Smooth muscle cell (in vitro differentiated cells): ENCODE measurements at regions not wholly inside any gene's neighbourhood (a gene's known extent, or its start where the extent isn't known, plus 50 kb on each side); places are given as distances from the start of the nearest gene placed in this dataset.

ENCODE experiments used
- DNase-seq: peaks from one replicate; lab custom pipeline; 2025; ENCODE audit not compliant: unreplicated experiment; lab: John Stamatoyannopoulos, UW
- H2AFZ ChIP-seq: fragments of 200-600 bp; sonication (generic); 2 replicates; pipeline ENCODE4 v1.6.0; 2016; ENCODE audit warnings: antibody characterized with exemption, low read depth, mild to moderate bottlenecking
- H3F3A ChIP-seq: fragments of 200-600 bp; sonication (generic); 2 replicates; pipeline ENCODE4 v1.6.0; 2017; ENCODE audit warnings: antibody characterized with exemption, low read depth
- H3K27ac ChIP-seq: fragments of 200-600 bp; sonication (generic); 2 replicates; pipeline ENCODE4 v1.5.1; 2016; ENCODE audit warnings: low read depth, mild to moderate bottlenecking
- H3K27me3 ChIP-seq: fragments of 200-600 bp; sonication (generic); 2 replicates; pipeline ENCODE4 v1.6.1; 2016; ENCODE audit warnings: low read depth, mild to moderate bottlenecking
- H3K36me3 ChIP-seq: fragments of 200-600 bp; sonication (generic); 2 replicates; pipeline ENCODE4 v1.5.1; 2016; ENCODE audit warnings: low read depth
- H3K4me1 ChIP-seq: fragments of 200-600 bp; sonication (generic); 2 replicates; pipeline ENCODE4 v1.5.1; 2016; ENCODE audit warnings: low read depth
- H3K4me2 ChIP-seq: fragments of 200-600 bp; sonication (generic); 2 replicates; pipeline ENCODE4 v1.6.0; 2016; ENCODE audit warnings: mild to moderate bottlenecking
- H3K4me3 ChIP-seq: fragments of 200-600 bp; sonication (generic); 2 replicates; pipeline ENCODE4 v1.5.1; 2016; ENCODE audit warnings: mild to moderate bottlenecking
- H3K79me2 ChIP-seq: fragments of 200-600 bp; sonication (generic); 2 replicates; pipeline ENCODE4 v1.6.0; 2016; ENCODE audit warnings: low read depth, mild to moderate bottlenecking
- H3K9ac ChIP-seq: fragments of 200-600 bp; sonication (generic); 2 replicates; pipeline ENCODE4 v1.6.0; 2016; ENCODE audit warnings: low read depth
- H3K9me3 ChIP-seq: fragments of 200-600 bp; sonication (generic); replicated peaks from 2 replicates; pipeline ENCODE4 v1.5.1; 2016; ENCODE audit warnings: low read depth
- H4K20me1 ChIP-seq: fragments of 200-600 bp; sonication (generic); 2 replicates; pipeline ENCODE4 v1.6.0; 2016; ENCODE audit warnings: low read depth
- CTCF ChIP-seq: fragments of 200-600 bp; sonication (generic); IDR thresholded peaks from 2 replicates; pipeline ENCODE4 v1.5.1; 2017; ENCODE audit warnings: borderline replicate concordance, mild to moderate bottlenecking, antibody characterized with exemption; ENCODE audit not compliant: insufficient read depth, poor library complexity, severe bottlenecking
- WGBS: methylation state at CpG from one replicate; pipeline ENCODE4 v1.1.7; 2016; ENCODE audit warnings: low lambda C conversion rate; 5-methylcytosine and 5-hydroxymethylcytosine counted together

- Histone ChIP-seq H3K79me2 (no peaks in the 10 kb centered on the region), H2AFZ (no peak overlapping the region), H3K4me2 (no peak overlapping the region), H3K9ac (no peak overlapping the region), H3K9me3 (no peaks in the 10 kb centered on the region), H3K4me3 (no peak overlapping the region), H3K27me3 (no peaks in the 10 kb centered on the region), H3F3A (no peaks in the 10 kb centered on the region), H3K36me3 (no peaks in the 10 kb centered on the region), H3K27ac (no peak overlapping the region), H4K20me1 (no peaks in the 10 kb centered on the region), H3K4me1 (no peaks in the 10 kb centered on the region)
- TF ChIP-seq CTCF: no peak
- WGBS: 92% methylated on average over 15 of the region's 15 CpGs
- no peak for DNase-seq
Observed at GRCh38 chr11:25901415-25901814, 430.5 kb upstream of the ANO3 start.

GRCh38 chr11:25902476-25902875 lies 429.5 kb upstream of the ANO3 start:
- no peak overlapping the region for H3K4me2 ChIP-seq
- 93% methylated on average over 3 of the region's 3 CpGs for WGBS
- H3K27ac ChIP-seq: no peak overlapping the region
- no peak overlapping the region for H2AFZ ChIP-seq
- H3K79me2 ChIP-seq: no peaks in the 10 kb centered on the region
- H3K9me3 ChIP-seq: no peaks in the 10 kb centered on the region
- H3K27me3 ChIP-seq: no peaks in the 10 kb centered on the region
- no peak overlapping the region for H3K4me3 ChIP-seq
- DNase-seq: no peak
- H3K36me3 ChIP-seq: no peaks in the 10 kb centered on the region
- no peaks in the 10 kb centered on the region for H4K20me1 ChIP-seq
- H3K9ac ChIP-seq: no peak overlapping the region
- no peak for TF ChIP-seq CTCF
- H3F3A ChIP-seq: no peaks in the 10 kb centered on the region
- no peaks in the 10 kb centered on the region for H3K4me1 ChIP-seq

DNA sequence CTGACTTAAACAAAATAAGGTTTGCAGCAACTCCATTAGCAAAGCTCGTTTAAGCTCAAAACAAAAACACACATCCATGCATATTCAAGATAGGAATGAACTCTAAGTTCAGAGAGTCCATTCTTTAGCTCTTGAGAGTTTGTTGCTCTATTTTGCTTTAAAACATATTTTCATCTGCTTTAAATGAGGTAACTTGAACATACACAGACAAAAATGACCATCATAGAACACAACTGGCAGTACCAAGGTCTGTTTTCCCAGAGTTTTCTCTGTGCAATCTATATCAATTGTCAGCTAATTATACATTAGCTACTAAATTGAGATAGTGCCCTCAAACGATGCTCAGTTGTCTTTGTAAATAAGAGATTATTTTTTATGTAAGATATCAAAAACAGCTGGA lies 423.2 kb upstream of the ANO3 start:
- Histone ChIP-seq H3K27me3 (no peaks in the 10 kb centered on the region), H3F3A (no peaks in the 10 kb centered on the region), H3K9ac (no peak overlapping the region), H2AFZ (no peak overlapping the region), H3K79me2 (no peaks in the 10 kb centered on the region), H3K4me3 (no peak overlapping the region), H3K27ac (no peak overlapping the region), H3K36me3 (no peaks in the 10 kb centered on the region), H4K20me1 (no peaks in the 10 kb centered on the region), H3K9me3 (no peaks in the 10 kb centered on the region), H3K4me2 (no peak overlapping the region), H3K4me1 (no peaks in the 10 kb centered on the region)
- no peak for TF ChIP-seq CTCF
- DNase-seq: no peak
- 76% methylated on average over 2 of the region's 2 CpGs for WGBS

GRCh38 chr11:25910086-25910485 lies 421.8 kb upstream of the ANO3 start:
- no peaks in the 10 kb centered on the region for H3K9me3 ChIP-seq
- no peak overlapping the region for H3K9ac ChIP-seq
- H4K20me1 ChIP-seq: no peaks in the 10 kb centered on the region
- WGBS: 94% methylated on average over 1 of the region's 1 CpG
- H3K27ac ChIP-seq: no peak overlapping the region
- H3K36me3 ChIP-seq: no peaks in the 10 kb centered on the region
- no peaks in the 10 kb centered on the region for H3K4me1 ChIP-seq
- H3K79me2 ChIP-seq: no peaks in the 10 kb centered on the region
- H3K27me3 ChIP-seq: no peaks in the 10 kb centered on the region
- no peak overlapping the region for H3K4me2 ChIP-seq
- H2AFZ ChIP-seq: no peak overlapping the region
- no peak overlapping the region for H3K4me3 ChIP-seq
- no peak for TF ChIP-seq CTCF
- no peak for DNase-seq
- no peaks in the 10 kb centered on the region for H3F3A ChIP-seq
